Esophagus (tissue), 2 donors: ENCODE measurements at regions not wholly inside any gene's neighbourhood (a gene's known extent, or its start where the extent isn't known, plus 50 kb on each side); places are given as distances from the start of the nearest gene placed in this dataset.

Experiments used
- H3K27ac ChIP-seq, 2 donors: one replicate each; pipeline ENCODE4 v1.5.1; 2013; ENCODE audit warnings: low read depth in 2 of 2, mild to moderate bottlenecking in 2 of 2, inconsistent platforms in 1 of 2, low read length in 1 of 2, moderate library complexity in 1 of 2
- H3K27me3 ChIP-seq, 2 donors: one replicate each; pipeline ENCODE4 v1.6.1; 2013; ENCODE audit warnings: low read length in 2 of 2, control low read depth in 1 of 2, mild to moderate bottlenecking in 1 of 2; ENCODE audit not compliant: insufficient read depth in 2 of 2, control insufficient read depth in 1 of 2
- H3K36me3 ChIP-seq, 2 donors: one replicate each; pipeline ENCODE4 v1.6.1; 2013; ENCODE audit warnings: low read length in 1 of 2; ENCODE audit not compliant: control insufficient read depth in 2 of 2, insufficient read depth in 2 of 2
- H3K4me1 ChIP-seq, 2 donors: one replicate each; pipeline ENCODE4 v1.6.1; 2013; ENCODE audit warnings: low read length in 1 of 2; ENCODE audit not compliant: control insufficient read depth in 2 of 2, insufficient read depth in 2 of 2
- H3K4me3 ChIP-seq, 2 donors: one replicate each; pipeline ENCODE4 v1.5.1; 2013; ENCODE audit warnings: low read length in 2 of 2, mild to moderate bottlenecking in 2 of 2, low read depth in 1 of 2, moderate library complexity in 1 of 2
- H3K9me3 ChIP-seq, 2 donors: one replicate each; pipeline ENCODE4 v1.6.1; 2013; ENCODE audit warnings: mild to moderate bottlenecking in 2 of 2, low read depth in 1 of 2, low read length in 1 of 2, moderate library complexity in 1 of 2; ENCODE audit not compliant: control insufficient read depth in 2 of 2, insufficient read depth in 1 of 2
- WGBS, 2 donors: extraction: QIAGEN DNeasy Blood & Tissue Kit; methylation state at CpG; one replicate each; pipeline ENCODE4 v1.1.7; 2013; 5-methylcytosine and 5-hydroxymethylcytosine counted together
- donor health status: healthy with polysubstance abuse.
- donor health status: Bipolar disorder and iron deficiency.

- no peaks in the 10 kb centered on the region for H3K9me3 ChIP-seq
Measured at GRCh38 chr2:180753809-180754761, 226.3 kb upstream of the UBE2E3 start.

GRCh38 chr2:180751306-180751920 lies 229.0 kb upstream of the UBE2E3 start:
- Histone ChIP-seq H3K27me3 (no peaks in the 10 kb centered on the region), H3K36me3 (no peaks in the 10 kb centered on the region), H3K9me3 (no peaks in the 10 kb centered on the region), H3K4me1 (no peaks in the 10 kb centered on the region), H3K27ac (no peak overlapping the region), H3K4me3 (no peak overlapping the region)
- 88% methylated on average over 4 of the region's 4 CpGs for WGBS, 2 donors

More at GRCh38 chr2:180753809-180754761, 226.3 kb upstream of the UBE2E3 start:
- WGBS, 2 donors = 90 to 92% methylated on average over 5 of the region's 5 CpGs
- Histone ChIP-seq H3K4me1 (no peaks in the 10 kb centered on the region), H3K4me3 (no peak overlapping the region), H3K27ac (no peak overlapping the region), H3K27me3 (no peaks in the 10 kb centered on the region), H3K36me3 (no peaks in the 10 kb centered on the region)

- WGBS, 2 donors = 70 to 78% methylated on average over 3 of the region's 3 CpGs
- no peak overlapping the region for H3K27ac ChIP-seq
- no peaks in the 10 kb centered on the region for H3K27me3 ChIP-seq
Measured at GRCh38 chr2:180747728-180748127, 232.7 kb upstream of the UBE2E3 start.

GRCh38 chr2:180743401-180743800 lies 237.0 kb upstream of the UBE2E3 start:
- Histone ChIP-seq H3K36me3 (no peaks in the 10 kb centered on the region), H3K4me3 (no peak overlapping the region), H3K4me1 (no peaks in the 10 kb centered on the region), H3K27me3 (no peaks in the 10 kb centered on the region), H3K27ac (no peak overlapping the region), H3K9me3 (no peaks in the 10 kb centered on the region)
- WGBS, 2 donors = 70 to 76% methylated on average over 3 of the region's 3 CpGs

More at GRCh38 chr2:180747728-180748127, 232.7 kb upstream of the UBE2E3 start:
- Histone ChIP-seq H3K9me3 (no peaks in the 10 kb centered on the region), H3K4me3 (no peak overlapping the region), H3K4me1 (no peaks in the 10 kb centered on the region), H3K36me3 (no peaks in the 10 kb centered on the region)

- no peaks in the 10 kb centered on the region for H3K27me3 ChIP-seq
- H3K4me3 ChIP-seq = no peak overlapping the region
- no peaks in the 10 kb centered on the region for H3K4me1 ChIP-seq
- no peaks in the 10 kb centered on the region for H3K9me3 ChIP-seq
- WGBS, 2 donors = 58 to 65% methylated on average over 4 of the region's 4 CpGs
- no peaks in the 10 kb centered on the region for H3K36me3 ChIP-seq
- no peak overlapping the region for H3K27ac ChIP-seq
Measured at GRCh38 chr2:180742801-180743200, 237.6 kb upstream of the UBE2E3 start.

GRCh38 chr2:180739070-180739469 lies 241.3 kb upstream of the UBE2E3 start:
- no peaks in the 10 kb centered on the region for H3K9me3 ChIP-seq
- H3K4me1 ChIP-seq = no peaks in the 10 kb centered on the region
- WGBS, 2 donors = 29 to 67% methylated on average over 1 of the region's 1 CpG
- H3K36me3 ChIP-seq = no peaks in the 10 kb centered on the region
- H3K4me3 ChIP-seq = no peak overlapping the region
- H3K27me3 ChIP-seq = no peaks in the 10 kb centered on the region
- no peak overlapping the region for H3K27ac ChIP-seq

GRCh38 chr2:180735799-180736198 lies 244.6 kb upstream of the UBE2E3 start:
- Histone ChIP-seq H3K4me3 (no peak overlapping the region), H3K36me3 (no peaks in the 10 kb centered on the region), H3K27ac (no peak overlapping the region), H3K4me1 (peaks cover 0 to 5% of the 10 kb centered on the region in 2 donors), H3K27me3 (no peaks in the 10 kb centered on the region), H3K9me3 (no peaks in the 10 kb centered on the region)
- 74 to 79% methylated on average over 2 of the region's 2 CpGs for WGBS, 2 donors

- no peaks in the 10 kb centered on the region for H3K9me3 ChIP-seq
- no peak overlapping the region for H3K4me3 ChIP-seq
- peaks cover 0 to 5% of the 10 kb centered on the region in 2 donors for H3K4me1 ChIP-seq
- H3K36me3 ChIP-seq = no peaks in the 10 kb centered on the region
- H3K27ac ChIP-seq = no peak overlapping the region
- H3K27me3 ChIP-seq = no peaks in the 10 kb centered on the region
Measured at GRCh38 chr2:180734382-180734781, 246.0 kb upstream of the UBE2E3 start.

- no peak overlapping the region for H3K4me3 ChIP-seq
- H3K9me3 ChIP-seq = no peaks in the 10 kb centered on the region
- no peaks in the 10 kb centered on the region for H3K36me3 ChIP-seq
- WGBS, 2 donors = 80 to 83% methylated on average over 1 of the region's 1 CpG
- peaks cover 0 to 5% of the 10 kb centered on the region in 2 donors for H3K4me1 ChIP-seq
- H3K27me3 ChIP-seq = no peaks in the 10 kb centered on the region
- H3K27ac ChIP-seq = no peak overlapping the region
Measured at GRCh38 chr2:180733330-180733729, 247.1 kb upstream of the UBE2E3 start.
